Panc1 (cell line): ENCODE measurements at regions not wholly inside any gene's neighbourhood (a gene's known extent, or its start where the extent isn't known, plus 50 kb on each side); places are given as distances from the start of the nearest gene placed in this dataset.

Experiments
- POLR2AphosphoS5 ChIP-seq: IDR thresholded peaks from 2 replicates; pipeline ENCODE4 v1.6.1; 2012; ENCODE audit warnings: mild to moderate bottlenecking, low read depth, low read length, moderate library complexity
- TF ChIP-seq, protein P1 (sequence below): fragments of 450-650 bp; IDR thresholded peaks from 2 replicates; pipeline ENCODE4 v1.5.1; 2017; ENCODE audit warnings: mild to moderate bottlenecking
- TF ChIP-seq, protein P2 (sequence below), 2 experiments: IDR thresholded peaks; 2 replicates each; pipeline ENCODE4 v1.6.1; 2011 to 2012; ENCODE audit warnings: low read depth in 2 of 2, control low read depth in 1 of 2, low read length in 1 of 2, mild to moderate bottlenecking in 1 of 2, moderate library complexity in 1 of 2; ENCODE audit not compliant: insufficient read depth in 1 of 2

DNA sequence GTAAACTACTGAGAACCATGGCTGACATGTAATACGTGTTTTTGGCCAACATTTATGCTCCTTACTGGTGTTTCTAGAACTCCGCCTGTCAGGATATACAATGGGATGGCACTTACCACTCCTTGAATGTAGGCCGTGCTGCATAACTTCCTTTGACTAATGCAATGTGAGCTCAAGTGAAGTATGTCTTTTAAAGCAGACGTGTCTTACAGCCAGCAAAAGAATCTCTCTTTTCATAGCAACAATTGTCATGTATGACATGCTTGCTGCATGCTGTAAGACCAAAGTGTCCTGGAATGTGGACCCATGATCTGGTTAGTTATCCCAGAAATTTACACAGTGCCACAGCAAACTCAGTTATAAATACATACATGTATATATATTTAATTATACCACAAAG lies 1202.7 kb upstream of the PIK3C3 start:
- TF ChIP-seq, protein P1, sequence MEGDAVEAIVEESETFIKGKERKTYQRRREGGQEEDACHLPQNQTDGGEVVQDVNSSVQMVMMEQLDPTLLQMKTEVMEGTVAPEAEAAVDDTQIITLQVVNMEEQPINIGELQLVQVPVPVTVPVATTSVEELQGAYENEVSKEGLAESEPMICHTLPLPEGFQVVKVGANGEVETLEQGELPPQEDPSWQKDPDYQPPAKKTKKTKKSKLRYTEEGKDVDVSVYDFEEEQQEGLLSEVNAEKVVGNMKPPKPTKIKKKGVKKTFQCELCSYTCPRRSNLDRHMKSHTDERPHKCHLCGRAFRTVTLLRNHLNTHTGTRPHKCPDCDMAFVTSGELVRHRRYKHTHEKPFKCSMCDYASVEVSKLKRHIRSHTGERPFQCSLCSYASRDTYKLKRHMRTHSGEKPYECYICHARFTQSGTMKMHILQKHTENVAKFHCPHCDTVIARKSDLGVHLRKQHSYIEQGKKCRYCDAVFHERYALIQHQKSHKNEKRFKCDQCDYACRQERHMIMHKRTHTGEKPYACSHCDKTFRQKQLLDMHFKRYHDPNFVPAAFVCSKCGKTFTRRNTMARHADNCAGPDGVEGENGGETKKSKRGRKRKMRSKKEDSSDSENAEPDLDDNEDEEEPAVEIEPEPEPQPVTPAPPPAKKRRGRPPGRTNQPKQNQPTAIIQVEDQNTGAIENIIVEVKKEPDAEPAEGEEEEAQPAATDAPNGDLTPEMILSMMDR, result no peak
- TF ChIP-seq, protein P2, sequence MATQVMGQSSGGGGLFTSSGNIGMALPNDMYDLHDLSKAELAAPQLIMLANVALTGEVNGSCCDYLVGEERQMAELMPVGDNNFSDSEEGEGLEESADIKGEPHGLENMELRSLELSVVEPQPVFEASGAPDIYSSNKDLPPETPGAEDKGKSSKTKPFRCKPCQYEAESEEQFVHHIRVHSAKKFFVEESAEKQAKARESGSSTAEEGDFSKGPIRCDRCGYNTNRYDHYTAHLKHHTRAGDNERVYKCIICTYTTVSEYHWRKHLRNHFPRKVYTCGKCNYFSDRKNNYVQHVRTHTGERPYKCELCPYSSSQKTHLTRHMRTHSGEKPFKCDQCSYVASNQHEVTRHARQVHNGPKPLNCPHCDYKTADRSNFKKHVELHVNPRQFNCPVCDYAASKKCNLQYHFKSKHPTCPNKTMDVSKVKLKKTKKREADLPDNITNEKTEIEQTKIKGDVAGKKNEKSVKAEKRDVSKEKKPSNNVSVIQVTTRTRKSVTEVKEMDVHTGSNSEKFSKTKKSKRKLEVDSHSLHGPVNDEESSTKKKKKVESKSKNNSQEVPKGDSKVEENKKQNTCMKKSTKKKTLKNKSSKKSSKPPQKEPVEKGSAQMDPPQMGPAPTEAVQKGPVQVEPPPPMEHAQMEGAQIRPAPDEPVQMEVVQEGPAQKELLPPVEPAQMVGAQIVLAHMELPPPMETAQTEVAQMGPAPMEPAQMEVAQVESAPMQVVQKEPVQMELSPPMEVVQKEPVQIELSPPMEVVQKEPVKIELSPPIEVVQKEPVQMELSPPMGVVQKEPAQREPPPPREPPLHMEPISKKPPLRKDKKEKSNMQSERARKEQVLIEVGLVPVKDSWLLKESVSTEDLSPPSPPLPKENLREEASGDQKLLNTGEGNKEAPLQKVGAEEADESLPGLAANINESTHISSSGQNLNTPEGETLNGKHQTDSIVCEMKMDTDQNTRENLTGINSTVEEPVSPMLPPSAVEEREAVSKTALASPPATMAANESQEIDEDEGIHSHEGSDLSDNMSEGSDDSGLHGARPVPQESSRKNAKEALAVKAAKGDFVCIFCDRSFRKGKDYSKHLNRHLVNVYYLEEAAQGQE (IDR thresholded peaks at IDR 0.05; ENCODE audit: insufficient read depth in 1 of 2, low read depth in 2 of 2, low read length in 1 of 2), result no peak
- TF ChIP-seq POLR2AphosphoS5, result no peak
